SK-N-SH treated with all-trans-retinoic acid at 6 μM for 48 hours (cell line): ENCODE measurements at regions not wholly inside any gene's neighbourhood (a gene's known extent, or its start where the extent isn't known, plus 50 kb on each side); places are given as distances from the start of the nearest gene placed in this dataset.

Experiments used
- ATAC-seq: fragments of 200-7000 bp; cut with Tn5 transposase; 3 replicates; pipeline ENCODE4 v1.9.1; 2020; ENCODE audit warnings: mild to moderate bottlenecking, moderate library complexity
- ARNTL ChIP-seq: fragments of 450-650 bp; formaldehyde crosslinking; IDR thresholded peaks from 2 replicates; pipeline ENCODE4 v1.5.0; 2020; ENCODE audit warnings: low read depth, mild to moderate bottlenecking, moderate library complexity, borderline replicate concordance
- BACH2 ChIP-seq: fragments of 250-450 bp; sonication (Bioruptor Pico); IDR thresholded peaks from 2 replicates; pipeline ENCODE4 v1.9.0; 2021; ENCODE audit warnings: mild to moderate bottlenecking, borderline replicate concordance
- CREB5 ChIP-seq: fragments of 250-450 bp; sonication (Bioruptor Pico); IDR thresholded peaks from 2 replicates; pipeline ENCODE4 v1.5.1; 2020; ENCODE audit warnings: low read depth, mild to moderate bottlenecking, moderate library complexity
- CSDC2 ChIP-seq: fragments of 250-450 bp; sonication (Bioruptor Pico); IDR thresholded peaks from 2 replicates; pipeline ENCODE4 v1.5.0; 2020; ENCODE audit warnings: mild to moderate bottlenecking, moderate library complexity
- CSRNP3 ChIP-seq: fragments of 250-450 bp; sonication (Bioruptor Pico); IDR thresholded peaks from 2 replicates; pipeline ENCODE4 v1.5.1; 2021; ENCODE audit warnings: mild to moderate bottlenecking, moderate library complexity
- ESRRG ChIP-seq: fragments of 250-450 bp; sonication (Bioruptor Pico); IDR thresholded peaks from 2 replicates; pipeline ENCODE4 v1.6.1; 2021; ENCODE audit warnings: mild to moderate bottlenecking
- GLIS3 ChIP-seq: fragments of 250-450 bp; sonication (Bioruptor Pico); IDR thresholded peaks from 2 replicates; pipeline ENCODE4 v1.5.0; 2020; ENCODE audit warnings: mild to moderate bottlenecking, moderate library complexity
- ISL1 ChIP-seq: fragments of 250-450 bp; sonication (Bioruptor Pico); IDR thresholded peaks from 2 replicates; pipeline ENCODE4 v2.1.2; 2022; ENCODE audit warnings: mild to moderate bottlenecking, moderate library complexity
- OSR1 ChIP-seq: fragments of 250-450 bp; sonication (Bioruptor Pico); IDR thresholded peaks from 2 replicates; pipeline ENCODE4 v1.8.0; 2022; ENCODE audit warnings: moderate library complexity, mild to moderate bottlenecking, inconsistent platforms
- PATZ1 ChIP-seq: fragments of 250-450 bp; sonication (Bioruptor Pico); IDR thresholded peaks from 2 replicates; pipeline ENCODE4 v1.8.0; 2020; ENCODE audit warnings: mild to moderate bottlenecking, moderate library complexity, borderline replicate concordance
- POU6F1 ChIP-seq: fragments of 250-450 bp; sonication (Bioruptor Pico); IDR thresholded peaks from 2 replicates; pipeline ENCODE4 v1.8.0; 2021; ENCODE audit warnings: low read depth, mild to moderate bottlenecking, moderate library complexity, borderline replicate concordance
- RARB ChIP-seq: fragments of 250-450 bp; sonication (Bioruptor Pico); IDR thresholded peaks from 2 replicates; pipeline ENCODE4 v1.8.0; 2021; ENCODE audit warnings: mild to moderate bottlenecking, moderate library complexity
- SNAI2 ChIP-seq: fragments of 250-450 bp; sonication (Bioruptor Pico); IDR thresholded peaks from 2 replicates; pipeline ENCODE4 v1.5.0; 2020; ENCODE audit warnings: mild to moderate bottlenecking, moderate library complexity
- TCF4 ChIP-seq: fragments of 250-450 bp; sonication (Bioruptor Pico); IDR thresholded peaks from 2 replicates; pipeline ENCODE4 v1.8.0; 2021; ENCODE audit warnings: mild to moderate bottlenecking, moderate library complexity, borderline replicate concordance
- TOX ChIP-seq: fragments of 250-450 bp; sonication (Bioruptor Pico); IDR thresholded peaks from 2 replicates; pipeline ENCODE4 v1.8.0; 2021; ENCODE audit warnings: mild to moderate bottlenecking, moderate library complexity, borderline replicate concordance
- ZC3H10 ChIP-seq: fragments of 250-450 bp; sonication (Bioruptor Pico); IDR thresholded peaks from 2 replicates; pipeline ENCODE4 v1.5.1; 2021; ENCODE audit warnings: mild to moderate bottlenecking, moderate library complexity
- ZFP30 ChIP-seq: fragments of 450-650 bp; formaldehyde crosslinking; IDR thresholded peaks from 2 replicates; pipeline ENCODE4 v1.5.0; 2022; ENCODE audit warnings: mild to moderate bottlenecking, moderate library complexity
- ZNF565 ChIP-seq: fragments of 450-650 bp; formaldehyde crosslinking; conservative IDR thresholded peaks from 2 replicates; pipeline ENCODE4 v1.5.0; 2020; ENCODE audit warnings: low read depth, mild to moderate bottlenecking, moderate library complexity
- ZNF70 ChIP-seq: fragments of 450-650 bp; formaldehyde crosslinking; IDR thresholded peaks from 2 replicates; pipeline ENCODE4 v1.5.0; 2020; ENCODE audit warnings: mild to moderate bottlenecking, moderate library complexity
- ZNF8 ChIP-seq: fragments of 450-650 bp; formaldehyde crosslinking; IDR thresholded peaks from 2 replicates; pipeline ENCODE4 v1.5.0; 2020; ENCODE audit warnings: mild to moderate bottlenecking, moderate library complexity
- TF ChIP-seq, protein P1 (sequence below): fragments of 250-450 bp; sonication (Bioruptor Pico); IDR thresholded peaks from 2 replicates; pipeline ENCODE4 v1.5.0; 2020; ENCODE audit warnings: mild to moderate bottlenecking, moderate library complexity

DNA sequence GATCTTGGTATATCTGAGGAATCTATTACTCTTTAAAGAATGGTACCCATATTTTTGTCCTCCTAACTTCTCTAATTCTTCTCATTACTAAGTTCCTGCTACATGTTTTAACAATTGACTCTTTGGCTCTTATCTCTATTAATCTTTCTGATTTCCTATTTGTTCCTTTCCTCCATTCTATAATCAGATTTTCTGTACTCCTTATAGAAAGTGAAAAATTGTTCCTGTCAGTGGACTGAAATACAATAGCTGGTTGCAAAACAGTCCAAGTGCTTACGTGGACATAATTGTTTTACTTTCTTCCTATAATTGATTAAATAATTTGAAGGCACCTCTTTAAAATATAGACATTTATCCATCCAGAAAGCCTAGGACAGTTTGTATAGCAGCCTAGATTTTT is 86.7 kb upstream of the PTHLH start:
- ATAC-seq: peak; percentile 51; the same call in 2 of the 3 replicates
- TF ChIP-seq SNAI2 (CRISPR knock-in tag) (no peak), ISL1 (CRISPR knock-in tag) (peak; percentile 69)

DNA sequence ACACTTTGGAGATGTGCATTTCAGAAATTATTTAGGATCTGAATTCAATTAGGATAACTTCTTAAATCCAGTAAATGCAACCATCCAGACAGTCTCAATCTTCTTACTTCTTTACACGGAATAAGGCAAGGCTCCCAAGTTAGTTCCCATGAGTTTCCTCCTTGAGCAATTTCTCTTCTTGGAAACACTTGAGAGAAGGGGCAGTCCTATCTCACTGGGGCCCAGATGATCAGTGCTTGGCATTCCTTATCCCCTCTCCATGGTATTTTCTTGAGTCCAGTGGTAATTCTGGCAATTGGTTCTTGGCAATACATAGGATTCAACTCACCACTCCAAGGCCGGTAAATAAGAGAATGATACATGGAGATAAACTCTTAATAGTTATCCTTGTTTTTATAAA is 87.1 kb upstream of the PTHLH start:
- peak; percentile 59 for ATAC-seq
- TF ChIP-seq ZNF70 (CRISPR knock-in tag) (no peak), CSRNP3 (no peak), ISL1 (CRISPR knock-in tag) (no peak), CREB5 (CRISPR knock-in tag) (no peak), ZNF565 (CRISPR knock-in tag) (no peak), TCF4 (CRISPR knock-in tag) (no peak), SNAI2 (CRISPR knock-in tag) (no peak), GLIS3 (no peak), ZFP30 (CRISPR knock-in tag) (no peak), POU6F1 (no peak)

GRCh38 chr12:28060871-28061270 is 88.3 kb upstream of the PTHLH start:
- TF ChIP-seq CSDC2 (CRISPR knock-in tag): no peak
- no peak for TF ChIP-seq ARNTL
- TF ChIP-seq OSR1 (CRISPR knock-in tag): no peak
- no peak for TF ChIP-seq ZNF8 (CRISPR knock-in tag)
- TF ChIP-seq RARB (CRISPR knock-in tag): no peak
- TF ChIP-seq ZC3H10: no peak
- no peak for TF ChIP-seq ESRRG
- TF ChIP-seq CSRNP3: no peak
- TF ChIP-seq, protein P1, sequence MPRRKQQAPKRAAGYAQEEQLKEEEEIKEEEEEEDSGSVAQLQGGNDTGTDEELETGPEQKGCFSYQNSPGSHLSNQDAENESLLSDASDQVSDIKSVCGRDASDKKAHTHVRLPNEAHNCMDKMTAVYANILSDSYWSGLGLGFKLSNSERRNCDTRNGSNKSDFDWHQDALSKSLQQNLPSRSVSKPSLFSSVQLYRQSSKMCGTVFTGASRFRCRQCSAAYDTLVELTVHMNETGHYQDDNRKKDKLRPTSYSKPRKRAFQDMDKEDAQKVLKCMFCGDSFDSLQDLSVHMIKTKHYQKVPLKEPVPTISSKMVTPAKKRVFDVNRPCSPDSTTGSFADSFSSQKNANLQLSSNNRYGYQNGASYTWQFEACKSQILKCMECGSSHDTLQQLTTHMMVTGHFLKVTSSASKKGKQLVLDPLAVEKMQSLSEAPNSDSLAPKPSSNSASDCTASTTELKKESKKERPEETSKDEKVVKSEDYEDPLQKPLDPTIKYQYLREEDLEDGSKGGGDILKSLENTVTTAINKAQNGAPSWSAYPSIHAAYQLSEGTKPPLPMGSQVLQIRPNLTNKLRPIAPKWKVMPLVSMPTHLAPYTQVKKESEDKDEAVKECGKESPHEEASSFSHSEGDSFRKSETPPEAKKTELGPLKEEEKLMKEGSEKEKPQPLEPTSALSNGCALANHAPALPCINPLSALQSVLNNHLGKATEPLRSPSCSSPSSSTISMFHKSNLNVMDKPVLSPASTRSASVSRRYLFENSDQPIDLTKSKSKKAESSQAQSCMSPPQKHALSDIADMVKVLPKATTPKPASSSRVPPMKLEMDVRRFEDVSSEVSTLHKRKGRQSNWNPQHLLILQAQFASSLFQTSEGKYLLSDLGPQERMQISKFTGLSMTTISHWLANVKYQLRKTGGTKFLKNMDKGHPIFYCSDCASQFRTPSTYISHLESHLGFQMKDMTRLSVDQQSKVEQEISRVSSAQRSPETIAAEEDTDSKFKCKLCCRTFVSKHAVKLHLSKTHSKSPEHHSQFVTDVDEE (CRISPR knock-in tag): no peak
- TF ChIP-seq BACH2: no peak
- no peak for TF ChIP-seq ZNF70 (CRISPR knock-in tag)
- no peak for TF ChIP-seq ISL1 (CRISPR knock-in tag)
- TF ChIP-seq SNAI2 (CRISPR knock-in tag): no peak
- no peak for ATAC-seq

DNA sequence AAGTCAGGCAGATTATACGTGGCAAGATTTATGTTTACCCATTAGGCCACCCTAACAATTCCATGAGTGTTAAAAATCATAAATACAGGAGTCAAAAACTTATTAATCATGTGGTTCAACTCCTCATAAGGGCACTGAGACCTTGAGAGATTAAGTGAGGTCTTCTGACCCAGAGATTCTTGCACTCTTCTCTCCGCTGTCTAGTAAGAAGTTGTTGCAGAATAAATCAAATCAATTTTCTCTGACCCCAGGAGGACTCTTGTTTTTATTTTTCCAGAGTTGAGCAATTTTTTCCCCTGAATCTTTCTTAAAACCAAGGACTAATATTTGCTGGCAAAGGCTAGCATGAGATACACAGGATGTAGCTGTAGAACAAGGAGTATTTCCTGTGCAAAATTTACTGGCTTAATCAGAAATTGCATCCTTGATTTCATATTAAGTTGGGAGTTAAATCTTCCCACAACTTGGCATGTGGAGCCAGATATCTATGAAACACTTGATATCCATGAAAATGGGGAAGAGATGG is 90.9 kb upstream of the PTHLH start:
- ATAC-seq: no peak
- no peak for TF ChIP-seq TOX (CRISPR knock-in tag)
- no peak for TF ChIP-seq PATZ1 (CRISPR knock-in tag)
- TF ChIP-seq POU6F1: no peak
- TF ChIP-seq ZNF565 (CRISPR knock-in tag): no peak
- no peak for TF ChIP-seq SNAI2 (CRISPR knock-in tag)
- TF ChIP-seq, protein P1 (CRISPR knock-in tag): no peak
- no peak for TF ChIP-seq OSR1 (CRISPR knock-in tag)
